GM12891 (cell line): ENCODE measurements at regions not wholly inside any gene's neighbourhood (a gene's known extent, or its start where the extent isn't known, plus 50 kb on each side); places are given as distances from the start of the nearest gene placed in this dataset.

ENCODE experiments used
- POLR2A ChIP-seq: IDR thresholded peaks from 2 replicates; pipeline ENCODE4 v1.6.1; 2011; ENCODE audit warnings: low read depth, low read length, control low read depth
- POLR2AphosphoS5 ChIP-seq: IDR thresholded peaks from 2 replicates; pipeline ENCODE4 v1.6.1; 2011; ENCODE audit warnings: low read depth, low read length, control low read depth
- SPI1 ChIP-seq: IDR thresholded peaks from 2 replicates; pipeline ENCODE4 v1.6.1; 2011; ENCODE audit warnings: low read depth, low read length, control low read depth

DNA sequence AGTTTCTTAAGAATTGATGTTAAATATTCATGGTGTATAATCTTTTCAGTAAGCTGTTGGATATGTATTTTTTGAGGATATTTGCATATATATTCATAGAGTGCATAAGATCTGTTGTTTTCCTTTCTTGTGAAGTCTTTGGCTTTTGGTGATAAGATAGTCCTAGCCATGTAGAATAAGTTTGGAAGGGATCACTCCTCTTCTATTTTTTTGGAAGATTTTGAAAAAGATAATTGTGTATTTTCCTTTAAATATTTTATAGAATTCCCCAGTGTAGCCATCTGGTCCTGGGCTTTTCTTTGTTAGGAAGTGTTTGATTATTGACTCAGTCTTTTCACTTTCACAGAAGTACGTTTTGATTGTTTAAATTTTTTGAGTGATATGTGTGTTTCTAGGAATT, 318.8 kb upstream of the CDH10 start:
- no peak for TF ChIP-seq POLR2A
- TF ChIP-seq SPI1 = no peak
- TF ChIP-seq POLR2AphosphoS5 = no peak
